GM12878 (cell line): ENCODE measurements at regions not wholly inside any gene's neighbourhood (a gene's known extent, or its start where the extent isn't known, plus 50 kb on each side); places are given as distances from the start of the nearest gene placed in this dataset.

Experiments
- ATAC-seq: fragments of 200-7000 bp; cut with Tn5 transposase; 3 replicates; pipeline ENCODE4 v1.9.1; 2020; ENCODE audit warnings: mild to moderate bottlenecking, moderate library complexity
- BruUV-seq: library from RNA; stranded (reverse); fragments of 400-500 nt; replicated peaks from 2 replicates; lab custom pipeline; 2021; lab: Mats Ljungman, UMichigan
- CTCF ChIA-PET: fragments of 300-600 bp; sonication (Branson Sonifier 250); formaldehyde crosslinking; extraction: SDS; loops from one replicate; lab custom pipeline; 2021; ENCODE audit warnings: inconsistent platforms; lab: Yijun Ruan, JAX
- POLR2A ChIA-PET: fragments of 350-600 bp; formaldehyde crosslinking; extraction: SDS; loops from one replicate; lab custom pipeline; 2021; ENCODE audit warnings: inconsistent platforms; lab: Charles Lee
- RAD21 ChIA-PET: fragments of 300-600 bp; sonication (Branson Sonifier 250); formaldehyde crosslinking; loops from one replicate; lab custom pipeline; 2023; ENCODE audit warnings: antibody characterized with exemption; ENCODE audit not compliant: unreplicated experiment; lab: Charles Lee
- SMC1A ChIA-PET: fragments of 300-600 bp; sonication (Branson Sonifier 250); formaldehyde crosslinking; loops from one replicate; lab custom pipeline; 2023; ENCODE audit not compliant: unreplicated experiment, uncharacterized antibody; lab: Charles Lee
- DNase-seq: peaks from one replicate; pipeline ENCODE4 v3.0.0-alpha.2; 2011; ENCODE audit warnings: low read depth, low spot score
- FAIRE-seq: peaks from 3 replicates; lab custom pipeline; 2011; peaks lifted over from hg19 to GRCh38; lab: Jason Lieb, UNC
- H2AFZ ChIP-seq: 2 replicates; pipeline ENCODE4 v1.6.0; 2011; ENCODE audit warnings: low read depth, low read length, control low read depth; ENCODE audit not compliant: control insufficient read depth
- H3K27ac ChIP-seq: 2 replicates; pipeline ENCODE4 v1.5.1; 2011; ENCODE audit warnings: control low read depth; ENCODE audit not compliant: control insufficient read depth, insufficient read depth
- H3K27me3 ChIP-seq, 2 experiments: replicated peaks in 1 of 2; 2 replicates each; pipeline versions ENCODE4 v1.6.0 to v1.6.1; 2011; ENCODE audit warnings: low read length in 1 of 2; ENCODE audit not compliant: control insufficient read depth in 2 of 2, insufficient read depth in 2 of 2
- H3K36me3 ChIP-seq, 2 experiments: 2 replicates each; pipeline ENCODE4 v1.5.1; 2011; ENCODE audit warnings: low read length in 1 of 2; ENCODE audit not compliant: control insufficient read depth in 2 of 2, insufficient read depth in 2 of 2
- H3K4me1 ChIP-seq: 2 replicates; pipeline ENCODE4 v1.6.1; 2011; ENCODE audit warnings: mild to moderate bottlenecking, low read length, moderate library complexity, mixed read lengths; ENCODE audit not compliant: control insufficient read depth, insufficient read depth
- H3K4me2 ChIP-seq: 2 replicates; pipeline ENCODE4 v1.6.0; 2011; ENCODE audit warnings: control low read depth; ENCODE audit not compliant: control insufficient read depth, insufficient read depth
- H3K4me3 ChIP-seq: fragments of 200-600 bp; sonication (generic); 2 replicates; pipeline ENCODE4 v1.5.1; 2016
- H3K79me2 ChIP-seq: 2 replicates; pipeline ENCODE4 v1.6.0; 2011; ENCODE audit warnings: low read length; ENCODE audit not compliant: control insufficient read depth, insufficient read depth
- H3K9ac ChIP-seq: 2 replicates; pipeline ENCODE4 v1.8.0; 2011; ENCODE audit warnings: low read length, control low read depth, mixed read lengths; ENCODE audit not compliant: control insufficient read depth, insufficient read depth
- H3K9me3 ChIP-seq: replicated peaks from 3 replicates; pipeline ENCODE4 v1.5.1; 2011; ENCODE audit warnings: mild to moderate bottlenecking, low read length; ENCODE audit not compliant: control insufficient read depth, insufficient read depth
- H4K20me1 ChIP-seq: 2 replicates; pipeline ENCODE4 v1.6.0; 2011; ENCODE audit not compliant: control insufficient read depth, insufficient read depth
- HCFC1 ChIP-seq: fragments of 150-350 bp; IDR thresholded peaks from 2 replicates; pipeline ENCODE4 v1.6.1; 2014; ENCODE audit warnings: low read length
- IKZF1 ChIP-seq: fragments of 450-650 bp; conservative IDR thresholded peaks from 2 replicates; pipeline ENCODE4 v1.6.1; 2017; ENCODE audit warnings: antibody characterized with exemption, mild to moderate bottlenecking
- NR2C1 ChIP-seq: fragments of 450-650 bp; IDR thresholded peaks from 2 replicates; pipeline ENCODE4 v1.6.1; 2017; ENCODE audit warnings: antibody characterized with exemption, mild to moderate bottlenecking, moderate library complexity
- RB1 ChIP-seq: fragments of 450-650 bp; formaldehyde crosslinking; IDR thresholded peaks from 2 replicates; pipeline ENCODE4 v1.6.1; 2017; ENCODE audit warnings: mild to moderate bottlenecking, borderline replicate concordance
- RCOR1 ChIP-seq: conservative IDR thresholded peaks from 2 replicates; pipeline ENCODE4 v1.6.1; 2012; ENCODE audit warnings: low read depth, low read length, improper control_type of control experiment
- ZBTB11 ChIP-seq: fragments of 450-650 bp; formaldehyde crosslinking; IDR thresholded peaks from 2 replicates; pipeline ENCODE4 v1.5.0; 2022; ENCODE audit warnings: mild to moderate bottlenecking, missing genetic modification characterization
- ZBTB33 ChIP-seq: fragments of 450-650 bp; IDR thresholded peaks from 2 replicates; pipeline ENCODE4 v1.6.1; 2017; ENCODE audit warnings: mild to moderate bottlenecking
- WGBS: methylation state at CpG from one replicate; pipeline ENCODE4 v1.1.6; 2016; ENCODE audit warnings: low lambda C conversion rate; ENCODE audit not compliant: insufficient replicate concordance, insufficient coverage; ENCODE audit errors: missing lambda C conversion rate; 5-methylcytosine and 5-hydroxymethylcytosine counted together
- in situ Hi-C: fragments of 300-500 bp; cut with MboI; formaldehyde crosslinking; loops from 9 replicates; pipeline ENCODE4 v1.14.3; 2018; ENCODE audit warnings: mixed read lengths
- intact Hi-C: fragments of 100-400 bp; cut with micrococcal nuclease; formaldehyde crosslinking; loops from one replicate; pipeline ENCODE4 v1.14.2; 2022; ENCODE audit not compliant: unreplicated experiment

GRCh38 chr22:22352371-22352999 lies 107.9 kb downstream of the VPREB1 start:
- H2AFZ ChIP-seq: no peak overlapping the region
- ChIA-PET CTCF (no interaction called here), RAD21 (no interaction called here), POLR2A (no interaction called here)
- no peaks in the 10 kb centered on the region for H3K27me3 ChIP-seq
- H3K4me1 ChIP-seq: no peaks in the 10 kb centered on the region
- ATAC-seq: no peak
- in situ Hi-C loops: loop anchor here (10.0 kb wide), 2 partner anchors 562 to 782 kb away; no protein-coding TSS in a partner anchor
- H3K4me2 ChIP-seq: no peak overlapping the region
- H3K4me3 ChIP-seq: no peak overlapping the region
- no peak overlapping the region for H3K9ac ChIP-seq
- no peaks in the 10 kb centered on the region for H4K20me1 ChIP-seq
- H3K36me3 ChIP-seq: no peaks in the 10 kb centered on the region
- no peak for FAIRE-seq
- intact Hi-C loops: no loop called here
- H3K79me2 ChIP-seq: no peaks in the 10 kb centered on the region
- no TSS peak for BruUV-seq
- TF ChIP-seq IKZF1 (no peak), RCOR1 (no peak), NR2C1 (no peak), ZBTB11 (CRISPR knock-in tag) (no peak), RB1 (no peak), HCFC1 (no peak), ZBTB33 (no peak)
- TF ChIP-seq, all 136 proteins: peak for 0
- no peak for DNase-seq
- SMC1A ChIA-PET: no interaction called here
- WGBS: 13% methylated on average over 5 of the region's 5 CpGs
- Histone ChIP-seq H3K9me3 (no peaks in the 10 kb centered on the region), H3K27ac (no peak overlapping the region)
